Fibroblast of lung (primary cell): ENCODE measurements at regions not wholly inside any gene's neighbourhood (a gene's known extent, or its start where the extent isn't known, plus 50 kb on each side); places are given as distances from the start of the nearest gene placed in this dataset.

ENCODE experiments used
- DNase-seq, 2 donors: peaks; one replicate each; pipeline versions ENCODE4 v3.0.0 to v3.0.0-alpha.2; 2010; ENCODE audit warnings: low read depth in 2 of 2
- H2AFZ ChIP-seq: 2 replicates; pipeline ENCODE4 v1.5.1; 2012; ENCODE audit warnings: low read length, control low read depth, inconsistent platforms
- H3K27ac ChIP-seq: 2 replicates; pipeline ENCODE4 v1.5.1; 2011; ENCODE audit warnings: low read length, control low read depth; ENCODE audit not compliant: insufficient read depth
- H3K27me3 ChIP-seq: 2 replicates; pipeline ENCODE4 v1.5.1; 2011; ENCODE audit warnings: mild to moderate bottlenecking, low read length; ENCODE audit not compliant: control insufficient read depth, insufficient read depth
- H3K36me3 ChIP-seq: 2 replicates; pipeline ENCODE4 v1.5.1; 2011; ENCODE audit warnings: low read length; ENCODE audit not compliant: control insufficient read depth, insufficient read depth
- H3K4me1 ChIP-seq: 2 replicates; pipeline ENCODE4 v1.5.1; 2011; ENCODE audit warnings: low read length; ENCODE audit not compliant: control insufficient read depth, insufficient read depth; ENCODE audit errors: extremely low read depth
- H3K4me2 ChIP-seq: 2 replicates; pipeline ENCODE4 v1.5.1; 2011; ENCODE audit warnings: low read length, control low read depth; ENCODE audit not compliant: insufficient read depth; ENCODE audit errors: extremely low read depth
- H3K4me3 ChIP-seq, 4 experiments: fragments of 200-600 bp in 1 of 4; sonication (generic) in 1 of 4; replicated peaks in 1 of 4; 2 replicates each; pipeline ENCODE4 v1.5.1; 2011 to 2016; ENCODE audit warnings: low read length in 4 of 4, low read depth in 3 of 4, mild to moderate bottlenecking in 3 of 4, control low read depth in 2 of 4, inconsistent platforms in 1 of 4, mixed read lengths in 1 of 4; ENCODE audit not compliant: insufficient read depth in 1 of 4; ENCODE audit errors: control extremely low read depth in 1 of 4
- H3K79me2 ChIP-seq: 2 replicates; pipeline ENCODE4 v1.5.1; 2012; ENCODE audit warnings: mild to moderate bottlenecking, low read length, inconsistent platforms; ENCODE audit not compliant: control insufficient read depth, insufficient read depth
- H3K9ac ChIP-seq: 2 replicates; pipeline ENCODE4 v1.5.1; 2011; ENCODE audit warnings: mild to moderate bottlenecking, low read length, control low read depth; ENCODE audit not compliant: insufficient read depth
- H3K9me3 ChIP-seq: 2 replicates; pipeline ENCODE4 v1.5.1; 2012; ENCODE audit warnings: low read depth, low read length; ENCODE audit not compliant: control insufficient read depth, insufficient read depth
- H4K20me1 ChIP-seq: 2 replicates; pipeline ENCODE4 v1.5.1; 2011; ENCODE audit warnings: low read length; ENCODE audit not compliant: control insufficient read depth, insufficient read depth; ENCODE audit errors: extremely low read depth
- CTCF ChIP-seq, 2 donors: IDR thresholded peaks in 1 of 2; conservative IDR thresholded peaks in 1 of 2; 1 replicate in 1 of 2; 2 replicates in 1 of 2; pipeline ENCODE4 v1.5.1; 2011 to 2012; ENCODE audit warnings: low read length in 2 of 2, control low read depth in 1 of 2, inconsistent platforms in 1 of 2, low read depth in 1 of 2, mild to moderate bottlenecking in 1 of 2
- EZH2 ChIP-seq: IDR thresholded peaks from 2 replicates; pipeline ENCODE4 v1.5.1; 2012; ENCODE audit warnings: low read length, control low read depth, mild to moderate bottlenecking; ENCODE audit errors: missing control alignments

- H3K9ac ChIP-seq, result no peak overlapping the region
- H3K4me1 ChIP-seq, result no peaks in the 10 kb centered on the region
- H3K27me3 ChIP-seq, result no peaks in the 10 kb centered on the region
- no peak for TF ChIP-seq EZH2
- TF ChIP-seq CTCF (conservative IDR thresholded peaks at IDR 0.05 in 1 of 2, IDR thresholded peaks at IDR 0.05 in 1 of 2; ENCODE audit: low read depth in 1 of 2, low read length in 2 of 2), result no peak
- H4K20me1 ChIP-seq, result no peaks in the 10 kb centered on the region
- no peak overlapping the region for H3K27ac ChIP-seq
- no peaks in the 10 kb centered on the region for H3K9me3 ChIP-seq
- no peak overlapping the region for H3K4me3 ChIP-seq
- H3K4me2 ChIP-seq, result no peak overlapping the region
- H3K36me3 ChIP-seq, result no peaks in the 10 kb centered on the region
- H2AFZ ChIP-seq, result no peak overlapping the region
- H3K79me2 ChIP-seq, result no peaks in the 10 kb centered on the region
- DNase-seq, result no peak
Observed at GRCh38 chr1:30280572-30280971, 442.8 kb downstream of the MATN1 start.

GRCh38 chr1:30277911-30278310, 445.5 kb downstream of the MATN1 start:
- no peaks in the 10 kb centered on the region for H3K36me3 ChIP-seq
- H3K4me1 ChIP-seq, result no peaks in the 10 kb centered on the region
- H4K20me1 ChIP-seq, result no peaks in the 10 kb centered on the region
- H3K9ac ChIP-seq, result no peak overlapping the region
- H3K27me3 ChIP-seq, result no peaks in the 10 kb centered on the region
- H3K4me3 ChIP-seq, result no peak overlapping the region
- no peak overlapping the region for H3K27ac ChIP-seq
- DNase-seq, result no peak
- H2AFZ ChIP-seq, result no peak overlapping the region
- H3K79me2 ChIP-seq, result no peaks in the 10 kb centered on the region
- no peaks in the 10 kb centered on the region for H3K9me3 ChIP-seq
- H3K4me2 ChIP-seq, result no peak overlapping the region
- TF ChIP-seq CTCF (conservative IDR thresholded peaks at IDR 0.05 in 1 of 2, IDR thresholded peaks at IDR 0.05 in 1 of 2; ENCODE audit: low read depth in 1 of 2, low read length in 2 of 2), result no peak
- no peak for TF ChIP-seq EZH2

- no peak for DNase-seq
- H3K79me2 ChIP-seq, result no peaks in the 10 kb centered on the region
- H2AFZ ChIP-seq, result no peak overlapping the region
- TF ChIP-seq CTCF (conservative IDR thresholded peaks at IDR 0.05 in 1 of 2, IDR thresholded peaks at IDR 0.05 in 1 of 2; ENCODE audit: low read depth in 1 of 2, low read length in 2 of 2) (no peak), EZH2 (no peak)
- no peaks in the 10 kb centered on the region for H3K27me3 ChIP-seq
- H3K36me3 ChIP-seq, result no peaks in the 10 kb centered on the region
- H3K4me3 ChIP-seq, result no peak overlapping the region
- no peak overlapping the region for H3K9ac ChIP-seq
- H3K9me3 ChIP-seq, result no peaks in the 10 kb centered on the region
- no peaks in the 10 kb centered on the region for H4K20me1 ChIP-seq
- H3K4me2 ChIP-seq, result no peak overlapping the region
- H3K27ac ChIP-seq, result no peak overlapping the region
- H3K4me1 ChIP-seq, result no peaks in the 10 kb centered on the region
Observed at GRCh38 chr1:30277415-30277814, 446.0 kb downstream of the MATN1 start.
